Lower leg skin (tissue), 3 donors: ENCODE measurements at regions not wholly inside any gene's neighbourhood (a gene's known extent, or its start where the extent isn't known, plus 50 kb on each side); places are given as distances from the start of the nearest gene placed in this dataset.

Experiments
- POLR2A ChIP-seq, 2 donors: fragments of 450-650 bp; IDR thresholded peaks; one replicate each; pipeline ENCODE4 v1.6.1; 2016 to 2017; ENCODE audit warnings: antibody characterized with exemption in 2 of 2, mild to moderate bottlenecking in 1 of 2, moderate library complexity in 1 of 2
- TF ChIP-seq, protein P1 (sequence below), 3 donors: fragments of 450-650 bp; IDR thresholded peaks; one replicate each; pipeline ENCODE4 v1.5.1; 2016; ENCODE audit warnings: antibody characterized with exemption in 3 of 3, mild to moderate bottlenecking in 3 of 3, moderate library complexity in 2 of 3

DNA sequence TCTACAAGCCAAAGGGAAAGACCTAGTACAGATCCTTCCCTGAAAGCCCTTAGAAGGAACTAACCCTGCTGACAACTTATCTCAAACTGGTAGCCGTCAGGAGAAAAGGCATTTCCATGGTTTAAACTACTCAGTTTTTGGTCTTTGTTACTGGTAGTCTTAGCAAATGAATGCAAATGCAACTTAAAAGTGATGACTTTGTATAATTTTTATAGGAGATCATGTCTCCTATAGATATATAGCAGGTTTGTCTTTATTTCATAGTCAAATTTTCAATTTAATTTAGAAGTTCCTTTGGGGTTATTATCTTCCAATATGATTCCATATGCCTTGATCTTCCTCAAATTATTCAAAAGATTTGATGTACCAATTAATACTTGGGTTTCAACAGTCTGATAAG, 1173.0 kb upstream of the CNTN5 start:
- TF ChIP-seq, protein P1, sequence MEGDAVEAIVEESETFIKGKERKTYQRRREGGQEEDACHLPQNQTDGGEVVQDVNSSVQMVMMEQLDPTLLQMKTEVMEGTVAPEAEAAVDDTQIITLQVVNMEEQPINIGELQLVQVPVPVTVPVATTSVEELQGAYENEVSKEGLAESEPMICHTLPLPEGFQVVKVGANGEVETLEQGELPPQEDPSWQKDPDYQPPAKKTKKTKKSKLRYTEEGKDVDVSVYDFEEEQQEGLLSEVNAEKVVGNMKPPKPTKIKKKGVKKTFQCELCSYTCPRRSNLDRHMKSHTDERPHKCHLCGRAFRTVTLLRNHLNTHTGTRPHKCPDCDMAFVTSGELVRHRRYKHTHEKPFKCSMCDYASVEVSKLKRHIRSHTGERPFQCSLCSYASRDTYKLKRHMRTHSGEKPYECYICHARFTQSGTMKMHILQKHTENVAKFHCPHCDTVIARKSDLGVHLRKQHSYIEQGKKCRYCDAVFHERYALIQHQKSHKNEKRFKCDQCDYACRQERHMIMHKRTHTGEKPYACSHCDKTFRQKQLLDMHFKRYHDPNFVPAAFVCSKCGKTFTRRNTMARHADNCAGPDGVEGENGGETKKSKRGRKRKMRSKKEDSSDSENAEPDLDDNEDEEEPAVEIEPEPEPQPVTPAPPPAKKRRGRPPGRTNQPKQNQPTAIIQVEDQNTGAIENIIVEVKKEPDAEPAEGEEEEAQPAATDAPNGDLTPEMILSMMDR (IDR thresholded peaks at IDR 0.05) = no peak
- TF ChIP-seq POLR2A (IDR thresholded peaks at IDR 0.05) = no peak
